ENCODE measurements at regions not wholly inside any gene's neighbourhood (a gene's known extent, or its start where the extent isn't known, plus 50 kb on each side); places are given as distances from the start of the nearest gene placed in this dataset.

- TF ChIP-seq EZH2 (IDR thresholded peaks at IDR 0.05; ENCODE audit: low read length, missing control alignments) (no peak), CTCF (conservative IDR thresholded peaks at IDR 0.05 in 1 of 2, IDR thresholded peaks at IDR 0.05 in 1 of 2; ENCODE audit: low read depth in 1 of 2, low read length in 2 of 2) (no peak)
Observed at GRCh38 chr15:89387140-89387903, 52.7 kb upstream of the POLG start.
